Trophoblast cell (in vitro differentiated cells and primary cell): ENCODE measurements at regions not wholly inside any gene's neighbourhood (a gene's known extent, or its start where the extent isn't known, plus 50 kb on each side); places are given as distances from the start of the nearest gene placed in this dataset.

Source experiments
- DNase-seq, 2 donors: peaks; one replicate each; pipeline ENCODE4 v3.0.0-alpha.2; 2016
- H2AFZ ChIP-seq: 2 replicates; pipeline ENCODE4 v1.6.1; 2013; ENCODE audit warnings: low read length, moderate library complexity, mild to moderate bottlenecking; ENCODE audit not compliant: insufficient read depth, poor library complexity
- H2AK5ac ChIP-seq: 2 replicates; pipeline ENCODE4 v1.6.1; 2013; ENCODE audit warnings: mild to moderate bottlenecking, low read length
- H2BK120ac ChIP-seq: 2 replicates; pipeline ENCODE4 v1.6.1; 2013; ENCODE audit warnings: low read length, mild to moderate bottlenecking, moderate library complexity; ENCODE audit not compliant: insufficient read depth, poor library complexity
- H2BK12ac ChIP-seq: 2 replicates; pipeline ENCODE4 v1.6.1; 2013; ENCODE audit warnings: mild to moderate bottlenecking, low read length, moderate library complexity
- H2BK5ac ChIP-seq: 2 replicates; pipeline ENCODE4 v1.6.1; 2013; ENCODE audit warnings: low read length, low read depth, moderate library complexity, mild to moderate bottlenecking; ENCODE audit not compliant: poor library complexity
- H3K14ac ChIP-seq: 2 replicates; pipeline ENCODE4 v1.6.1; 2013; ENCODE audit warnings: mild to moderate bottlenecking, low read length
- H3K18ac ChIP-seq: 2 replicates; pipeline ENCODE4 v1.6.1; 2013; ENCODE audit warnings: mild to moderate bottlenecking, low read length
- H3K23ac ChIP-seq: 2 replicates; pipeline ENCODE4 v1.6.1; 2013; ENCODE audit warnings: low read length
- H3K27ac ChIP-seq: 2 replicates; pipeline ENCODE4 v1.5.1; 2013; ENCODE audit warnings: low read depth, mild to moderate bottlenecking, inconsistent platforms, low read length, moderate library complexity
- H3K27me3 ChIP-seq: 2 replicates; pipeline ENCODE4 v1.6.1; 2013; ENCODE audit warnings: inconsistent platforms, mild to moderate bottlenecking, low read length, moderate library complexity; ENCODE audit not compliant: insufficient read depth
- H3K36me3 ChIP-seq, 2 experiments: 1 replicate in 1 of 2; 2 replicates in 1 of 2; pipeline ENCODE4 v1.6.1; 2013; ENCODE audit warnings: low read length in 2 of 2, mild to moderate bottlenecking in 2 of 2, moderate library complexity in 1 of 2; ENCODE audit not compliant: insufficient read depth in 2 of 2, control insufficient read depth in 1 of 2
- H3K4ac ChIP-seq: 2 replicates; pipeline ENCODE4 v1.6.1; 2013; ENCODE audit warnings: low read depth, mild to moderate bottlenecking, low read length, moderate library complexity
- H3K4me1 ChIP-seq, 2 experiments: 1 replicate in 1 of 2; 2 replicates in 1 of 2; pipeline ENCODE4 v1.6.1; 2013; ENCODE audit warnings: low read length in 2 of 2, mild to moderate bottlenecking in 2 of 2, moderate library complexity in 1 of 2; ENCODE audit not compliant: insufficient read depth in 2 of 2, control insufficient read depth in 1 of 2
- H3K4me2 ChIP-seq: 2 replicates; pipeline ENCODE4 v1.6.1; 2013; ENCODE audit warnings: inconsistent platforms, mild to moderate bottlenecking, low read length, moderate library complexity
- H3K4me3 ChIP-seq: 2 replicates; pipeline ENCODE4 v1.5.1; 2013; ENCODE audit warnings: mild to moderate bottlenecking, low read depth, low read length, inconsistent platforms
- H3K79me1 ChIP-seq: one replicate; pipeline ENCODE4 v1.6.1; 2013; ENCODE audit warnings: low read length
- H3K79me2 ChIP-seq: 2 replicates; pipeline ENCODE4 v1.6.1; 2013; ENCODE audit warnings: low read length, mild to moderate bottlenecking; ENCODE audit not compliant: control insufficient read depth, insufficient read depth, poor library complexity
- H3K9ac ChIP-seq: 2 replicates; pipeline ENCODE4 v1.6.1; 2013; ENCODE audit warnings: mild to moderate bottlenecking, low read length
- H3K9me3 ChIP-seq: 2 replicates; pipeline ENCODE4 v1.6.1; 2013; ENCODE audit warnings: low read depth, mild to moderate bottlenecking, control low read depth, inconsistent platforms, low read length; ENCODE audit not compliant: insufficient read depth
- H4K12ac ChIP-seq: 2 replicates; pipeline ENCODE4 v1.6.1; 2013; ENCODE audit warnings: low read depth, mild to moderate bottlenecking, low read length, moderate library complexity
- H4K8ac ChIP-seq: 2 replicates; pipeline ENCODE4 v1.6.1; 2013; ENCODE audit warnings: low read depth, mild to moderate bottlenecking, low read length, moderate library complexity
- H4K91ac ChIP-seq: one replicate; pipeline ENCODE4 v1.6.1; 2013; ENCODE audit warnings: low read depth, mild to moderate bottlenecking, low read length, moderate library complexity
- WGBS: extraction: QIAGEN DNeasy Blood & Tissue Kit; methylation state at CpG from one replicate; pipeline ENCODE4 v1.1.7; 2013; ENCODE audit warnings: missing lambda C conversion rate; ENCODE audit not compliant: insufficient read length, insufficient coverage; ENCODE audit errors: extremely low coverage; 5-methylcytosine and 5-hydroxymethylcytosine counted together

DNA sequence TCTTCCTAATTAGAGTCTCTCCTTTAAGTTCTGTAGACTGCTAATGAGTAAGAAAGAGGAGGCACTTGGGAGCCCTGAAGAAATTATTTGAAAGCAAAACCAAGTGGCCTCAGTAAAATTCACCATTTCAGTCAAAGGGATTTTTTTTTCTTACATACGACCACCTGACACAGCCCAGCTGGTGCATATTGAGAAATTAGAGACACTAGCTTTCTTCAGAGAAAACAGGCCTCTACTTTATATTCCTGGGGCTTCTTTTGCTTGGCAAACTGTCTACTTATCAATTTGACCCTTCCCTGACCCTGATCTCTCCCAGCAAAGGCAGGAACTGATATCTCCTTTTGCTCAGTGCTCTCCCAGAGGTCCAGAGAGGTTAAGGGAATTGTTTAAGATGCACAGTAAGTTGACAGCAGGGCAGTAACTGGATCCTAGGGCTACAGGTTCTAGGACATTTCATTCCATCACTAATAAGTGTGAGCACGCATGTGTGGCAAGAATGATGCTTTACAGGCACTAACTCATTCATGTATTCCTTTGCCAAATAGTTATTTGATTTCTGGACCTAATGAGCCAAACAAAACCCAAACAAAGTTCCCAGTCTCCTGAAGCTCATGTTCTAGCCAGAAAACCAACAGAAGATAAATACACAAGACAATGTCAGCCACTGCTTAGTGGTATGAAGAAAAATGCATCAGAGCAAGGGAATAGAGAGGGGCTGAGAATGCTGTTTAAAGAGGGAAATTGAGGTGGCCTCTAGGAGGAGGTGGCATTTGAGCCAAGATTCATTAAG, 467.6 kb downstream of the SOX6 start:
- Histone ChIP-seq H3K79me2 (no peaks in the 10 kb centered on the region), H2BK5ac (no peak overlapping the region), H3K27ac (no peak overlapping the region), H3K23ac (no peak overlapping the region), H4K91ac (no peak overlapping the region), H2AFZ (no peak overlapping the region), H3K4me1 (peaks cover 26 to 44% of the 10 kb centered on the region in 2 experiments), H4K8ac (no peak overlapping the region), H3K36me3 (no peaks in the 10 kb centered on the region), H2BK12ac (no peak overlapping the region), H3K4ac (no peak overlapping the region), H3K79me1 (peaks cover 14% of the 10 kb centered on the region), H3K9me3 (no peaks in the 10 kb centered on the region), H3K4me3 (no peak overlapping the region), H3K4me2 (no peak overlapping the region), H3K18ac (no peak overlapping the region), H3K27me3 (no peaks in the 10 kb centered on the region), H4K12ac (no peak overlapping the region), H3K9ac (no peak overlapping the region), H2AK5ac (no peak overlapping the region), H2BK120ac (no peak overlapping the region), H3K14ac (no peak overlapping the region)
- no CpG with 5 or more reads among the region's 2 CpGs for WGBS
- DNase-seq = no peak

DNA sequence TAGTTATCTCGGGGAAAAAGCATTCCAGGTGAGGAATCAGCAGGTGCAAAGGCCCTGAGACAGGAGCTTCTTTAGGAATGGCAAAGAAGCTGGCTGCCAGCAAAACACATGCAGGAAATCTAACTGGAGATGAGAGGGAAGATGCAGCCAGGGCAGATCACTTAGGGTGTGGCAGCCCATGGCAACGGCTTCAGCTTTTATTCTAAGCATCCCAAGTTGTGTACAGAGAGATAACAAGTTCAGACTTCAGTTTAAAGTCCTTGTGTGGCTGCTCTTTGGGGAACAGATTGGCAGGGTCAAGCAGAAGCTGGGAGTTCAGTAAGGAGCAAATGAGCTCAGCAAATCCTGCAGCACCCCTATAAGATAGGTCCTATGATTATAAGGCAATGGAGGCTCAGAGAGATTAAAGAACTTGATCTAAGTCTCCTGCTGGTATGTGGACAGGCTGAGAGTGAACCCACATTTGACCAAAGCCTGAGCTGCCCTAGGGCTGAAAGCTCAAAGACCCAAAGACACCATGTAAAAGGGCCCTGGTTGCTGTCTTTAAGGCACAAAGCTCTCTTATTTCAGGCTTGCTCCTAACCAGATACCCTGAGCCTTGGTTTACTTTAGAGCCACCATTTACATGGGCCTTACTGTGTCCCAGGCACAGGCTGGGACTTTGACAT, 466.8 kb downstream of the SOX6 start:
- Histone ChIP-seq H3K9me3 (no peaks in the 10 kb centered on the region), H3K27me3 (no peaks in the 10 kb centered on the region), H2AK5ac (no peak overlapping the region), H3K4me1 (peaks cover 21 to 41% of the 10 kb centered on the region in 2 experiments), H3K9ac (no peak overlapping the region), H3K18ac (no peak overlapping the region), H3K79me2 (no peaks in the 10 kb centered on the region), H4K8ac (no peak overlapping the region), H2BK120ac (no peak overlapping the region), H3K4me3 (no peak overlapping the region), H3K14ac (no peak overlapping the region), H4K12ac (no peak overlapping the region), H4K91ac (no peak overlapping the region), H2AFZ (no peak overlapping the region), H3K23ac (no peak overlapping the region), H3K36me3 (no peaks in the 10 kb centered on the region), H3K27ac (no peak overlapping the region), H2BK5ac (no peak overlapping the region), H3K79me1 (peaks cover 9% of the 10 kb centered on the region), H3K4ac (no peak overlapping the region), H3K4me2 (no peak overlapping the region), H2BK12ac (no peak overlapping the region)
- no CpG with 5 or more reads among the region's 2 CpGs for WGBS
- DNase-seq = no peak

DNA sequence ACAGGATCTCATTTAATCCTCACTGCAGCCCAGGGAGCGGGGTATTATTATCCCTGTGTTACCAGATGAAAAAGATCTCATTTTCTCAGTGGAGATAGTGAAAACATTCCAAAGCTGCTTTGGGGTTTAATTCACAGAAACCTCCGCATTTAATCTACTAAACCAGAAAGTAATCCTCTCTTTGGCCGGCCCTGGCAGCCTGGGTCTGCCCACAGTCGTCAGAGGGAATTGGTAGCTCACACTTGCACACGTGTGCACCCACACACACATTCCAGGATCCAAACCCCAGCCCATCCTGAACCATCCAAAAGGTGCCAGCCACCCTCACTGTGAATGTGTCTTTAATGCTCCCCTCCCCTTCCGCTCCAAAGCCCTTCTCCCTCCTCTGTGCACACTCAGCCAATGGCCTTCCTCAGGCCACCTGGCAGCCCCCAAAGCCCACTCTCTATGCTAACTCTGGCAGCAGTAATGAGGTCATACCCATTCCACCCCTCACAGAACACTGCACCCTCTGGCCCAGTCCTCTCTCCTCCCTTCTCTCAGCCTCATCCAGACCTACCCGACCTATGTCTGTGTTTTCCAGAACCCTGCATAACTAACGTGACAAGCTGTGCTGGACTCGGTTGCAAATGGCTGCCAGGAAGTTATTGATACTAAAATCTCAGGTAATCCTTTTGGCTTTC, 466.2 kb downstream of the SOX6 start:
- H2BK120ac ChIP-seq = no peak overlapping the region
- H2AK5ac ChIP-seq = no peak overlapping the region
- H4K91ac ChIP-seq = peak overlapping the region; percentile 56
- H4K12ac ChIP-seq = no peak overlapping the region
- H3K79me1 ChIP-seq = peaks cover 6% of the 10 kb centered on the region
- H3K27ac ChIP-seq = no peak overlapping the region
- no peak overlapping the region for H3K9ac ChIP-seq
- no peak overlapping the region for H3K14ac ChIP-seq
- H3K4ac ChIP-seq = no peak overlapping the region
- no peaks in the 10 kb centered on the region for H3K79me2 ChIP-seq
- H4K8ac ChIP-seq = no peak overlapping the region
- no peaks in the 10 kb centered on the region for H3K9me3 ChIP-seq
- no peak overlapping the region for H2BK12ac ChIP-seq
- no peak overlapping the region for H3K18ac ChIP-seq
- H3K36me3 ChIP-seq = no peaks in the 10 kb centered on the region
- no peak overlapping the region for H2AFZ ChIP-seq
- no peaks in the 10 kb centered on the region for H3K27me3 ChIP-seq
- no peak overlapping the region for H3K4me2 ChIP-seq
- H3K23ac ChIP-seq = no peak overlapping the region
- no peak overlapping the region for H3K4me3 ChIP-seq
- no CpG with 5 or more reads among the region's 9 CpGs for WGBS
- DNase-seq = no peak
- H3K4me1 ChIP-seq = peaks cover 18 to 35% of the 10 kb centered on the region in 2 experiments
- H2BK5ac ChIP-seq = no peak overlapping the region

DNA sequence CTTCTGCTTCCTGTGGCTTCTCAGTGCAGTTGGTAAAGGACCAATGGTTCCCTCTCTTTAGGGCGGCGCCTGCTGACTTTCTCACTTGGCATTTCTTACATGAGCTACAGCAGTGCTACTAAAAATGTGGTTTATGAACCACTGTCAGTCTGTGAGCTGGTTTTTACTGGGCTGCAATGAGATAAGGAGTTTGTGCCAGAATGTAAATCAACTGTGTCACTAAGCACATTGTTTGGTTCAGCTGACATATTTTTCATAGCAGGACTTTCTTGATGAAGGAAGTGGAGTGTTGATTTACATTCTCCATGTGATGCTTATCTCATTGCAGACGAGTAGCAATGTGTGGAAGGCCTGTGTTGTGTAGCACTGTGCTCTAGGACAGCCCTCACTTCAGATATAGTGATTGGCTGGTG, 463.3 kb downstream of the SOX6 start:
- no CpG with 5 or more reads among the region's 3 CpGs for WGBS
- Histone ChIP-seq H3K18ac (no peak overlapping the region), H2BK120ac (no peak overlapping the region), H3K9me3 (no peaks in the 10 kb centered on the region), H3K9ac (no peak overlapping the region), H3K14ac (peak overlapping the region; percentile 12), H4K12ac (peak overlapping the region; percentile 32), H3K79me2 (no peaks in the 10 kb centered on the region), H3K4me1 (peaks cover 12 to 18% of the 10 kb centered on the region in 2 experiments), H3K4me3 (no peak overlapping the region), H3K27ac (no peak overlapping the region), H3K79me1 (no peaks in the 10 kb centered on the region), H2AFZ (no peak overlapping the region), H3K36me3 (no peaks in the 10 kb centered on the region), H3K27me3 (no peaks in the 10 kb centered on the region), H3K23ac (no peak overlapping the region), H4K8ac (no peak overlapping the region), H2BK12ac (no peak overlapping the region), H3K4ac (no peak overlapping the region), H3K4me2 (no peak overlapping the region), H4K91ac (peak overlapping the region; percentile 45), H2AK5ac (no peak overlapping the region), H2BK5ac (no peak overlapping the region)
- peak; percentile 92 to 93 for DNase-seq
